HG03521 (cell line): ENCODE measurements at regions not wholly inside any gene's neighbourhood (a gene's known extent, or its start where the extent isn't known, plus 50 kb on each side); places are given as distances from the start of the nearest gene placed in this dataset.
"Not testable (repeated sequence)": the region's sequence is repeated elsewhere in the genome, so short reads cannot be mapped to it uniquely, and the experiment has no call there.

ENCODE experiments used
- ATAC-seq: cut with Tn5 transposase; IDR thresholded peaks from one replicate; pipeline ENCODE4 v1.9.1; 2021; ENCODE audit warnings: mild to moderate bottlenecking, moderate library complexity; ENCODE audit not compliant: unreplicated experiment

GRCh38 chr4:133598779-133599178 lies 449.7 kb downstream of the PCDH10 start:
- ATAC-seq = no peak

GRCh38 chr4:133597251-133597650 lies 448.2 kb downstream of the PCDH10 start:
- ATAC-seq = no peak

- ATAC-seq = no peak
Observed at GRCh38 chr4:133596459-133596858, 447.4 kb downstream of the PCDH10 start.

- ATAC-seq = no peak
Observed at GRCh38 chr4:133594390-133595207, 445.5 kb downstream of the PCDH10 start.

GRCh38 chr4:133593764-133594163 lies 444.7 kb downstream of the PCDH10 start:
- ATAC-seq = no peak

- ATAC-seq = no peak
Observed at GRCh38 chr4:133592591-133592990, 443.5 kb downstream of the PCDH10 start.

- ATAC-seq = no peak
Observed at GRCh38 chr4:133592106-133592505, 443.0 kb downstream of the PCDH10 start.

GRCh38 chr4:133588306-133588705 lies 439.2 kb downstream of the PCDH10 start:
- ATAC-seq = no peak

GRCh38 chr4:133585323-133585722 lies 436.2 kb downstream of the PCDH10 start:
- no peak for ATAC-seq

GRCh38 chr4:133584714-133585113 lies 435.6 kb downstream of the PCDH10 start:
- no peak for ATAC-seq

GRCh38 chr4:133581996-133582619 lies 433.0 kb downstream of the PCDH10 start:
- ATAC-seq = no peak

- ATAC-seq = no peak
Observed at GRCh38 chr4:133574248-133574647, 425.2 kb downstream of the PCDH10 start.

- no peak for ATAC-seq
Observed at GRCh38 chr4:133565379-133565778, 416.3 kb downstream of the PCDH10 start.

- ATAC-seq = no peak
Observed at GRCh38 chr4:133559987-133560386, 410.9 kb downstream of the PCDH10 start.

- no peak for ATAC-seq
Observed at GRCh38 chr4:133555671-133556070, 406.6 kb downstream of the PCDH10 start.

GRCh38 chr4:133550436-133550835 lies 401.3 kb downstream of the PCDH10 start:
- ATAC-seq = no peak

- ATAC-seq = no peak
Observed at GRCh38 chr4:133544097-133544496, 395.0 kb downstream of the PCDH10 start.

- ATAC-seq = no peak
Observed at GRCh38 chr4:133537780-133538281, 388.7 kb downstream of the PCDH10 start.

- ATAC-seq = not testable (repeated sequence)
Observed at GRCh38 chr4:133534224-133534623, 385.1 kb downstream of the PCDH10 start.

- no peak for ATAC-seq
Observed at GRCh38 chr4:133524369-133524768, 375.3 kb downstream of the PCDH10 start.

GRCh38 chr4:133513901-133514300 lies 364.8 kb downstream of the PCDH10 start:
- no peak for ATAC-seq

- ATAC-seq = no peak
Observed at GRCh38 chr4:133498149-133498548, 349.1 kb downstream of the PCDH10 start.
